HEK293T (cell line): ENCODE measurements at regions not wholly inside any gene's neighbourhood (a gene's known extent, or its start where the extent isn't known, plus 50 kb on each side); places are given as distances from the start of the nearest gene placed in this dataset.

ENCODE experiments used
- CTCF ChIA-PET: fragments of 350-600 bp; formaldehyde crosslinking; extraction: SDS; loops from one replicate; lab custom pipeline; 2021; ENCODE audit warnings: antibody characterized with exemption, inconsistent platforms; lab: Yijun Ruan, JAX
- POLR2A ChIA-PET: fragments of 350-600 bp; formaldehyde crosslinking; extraction: SDS; loops from one replicate; lab custom pipeline; 2020; ENCODE audit warnings: antibody characterized with exemption, inconsistent platforms; lab: Yijun Ruan, JAX
- DNase-seq: peaks from one replicate; pipeline ENCODE4 v3.0.0; 2012; ENCODE audit warnings: mixed read lengths; ENCODE audit errors: extremely low spot score
- CTBP1 ChIP-seq: fragments of 450-650 bp; IDR thresholded peaks from 2 replicates; pipeline ENCODE4 v1.6.1; 2016; ENCODE audit warnings: borderline replicate concordance
- HDGF ChIP-seq: fragments of 450-650 bp; IDR thresholded peaks from 2 replicates; pipeline ENCODE4 v1.6.1; 2017; ENCODE audit warnings: antibody characterized with exemption, borderline replicate concordance

GRCh38 chr9:96020300-96020791 is 144.9 kb downstream of the ERCC6L2 start:
- no peak for TF ChIP-seq HDGF
- no peak for TF ChIP-seq CTBP1
- CTCF ChIA-PET, result no interaction called here

More at GRCh38 chr9:96020300-96020791, 144.9 kb downstream of the ERCC6L2 start:
- POLR2A ChIA-PET, result no interaction called here
- no peak for DNase-seq
